A549 (cell line): ENCODE measurements at regions not wholly inside any gene's neighbourhood (a gene's known extent, or its start where the extent isn't known, plus 50 kb on each side); places are given as distances from the start of the nearest gene placed in this dataset.

ENCODE experiments used
- ATAC-seq, 2 experiments: fragments of 200-7000 bp in 1 of 2; fragments of >200 bp in 1 of 2; cut with Nextera tagmentation in 1 of 2; cut with Tn5 transposase in 1 of 2; 3 replicates each; pipeline versions ENCODE4 v1.8.0 to v1.9.1; 2018 to 2020; ENCODE audit warnings: mild to moderate bottlenecking in 1 of 2, moderate library complexity in 1 of 2
- CTCF ChIA-PET: fragments of 300-600 bp; sonication (Branson Sonifier 250); formaldehyde crosslinking; extraction: SDS; loops from one replicate; lab custom pipeline; 2021; ENCODE audit warnings: antibody characterized with exemption, inconsistent platforms; lab: Yijun Ruan, JAX
- POLR2A ChIA-PET: fragments of 350-600 bp; formaldehyde crosslinking; extraction: SDS; loops from one replicate; lab custom pipeline; 2021; ENCODE audit warnings: antibody characterized with exemption, inconsistent platforms; lab: Yijun Ruan, JAX
- DNase-seq, 2 experiments: peaks; one replicate each; pipeline versions ENCODE4 v3.0.0 to v3.0.0-alpha.2; 2011 to 2016; ENCODE audit warnings: low read depth in 1 of 2, low spot score in 1 of 2
- FAIRE-seq: peaks from 2 replicates; lab custom pipeline; 2011; peaks lifted over from hg19 to GRCh38; lab: Jason Lieb, UNC
- H3K27ac ChIP-seq, 2 experiments: fragments of >200 bp; sonication (Bioruptor Twin); formaldehyde crosslinking; 3 replicates each; pipeline ENCODE4 v1.5.1; 2016 to 2017
- H3K4me1 ChIP-seq: fragments of >200 bp; sonication (Bioruptor Twin); formaldehyde crosslinking; 3 replicates; pipeline ENCODE4 v1.6.1; 2016
- H3K4me2 ChIP-seq: fragments of >200 bp; sonication (Bioruptor Twin); formaldehyde crosslinking; 3 replicates; pipeline ENCODE4 v1.6.1; 2016
- H3K4me3 ChIP-seq: fragments of >200 bp; sonication (Bioruptor Twin); formaldehyde crosslinking; 3 replicates; pipeline ENCODE4 v1.5.1; 2016
- H3K9me3 ChIP-seq: fragments of >200 bp; sonication (Bioruptor Twin); formaldehyde crosslinking; 3 replicates; pipeline ENCODE4 v1.6.1; 2016
- ATOH8 ChIP-seq: fragments of 250-450 bp; sonication (Bioruptor Pico); IDR thresholded peaks from 2 replicates; pipeline ENCODE4 v1.5.0; 2020; ENCODE audit warnings: low read depth, mild to moderate bottlenecking, moderate library complexity
- BHLHE40 ChIP-seq: IDR thresholded peaks from 2 replicates; pipeline ENCODE4 v1.6.1; 2012; ENCODE audit warnings: low read depth, low read length, inconsistent platforms
- CBX8 ChIP-seq: fragments of 200-600 bp; sonication (generic); IDR thresholded peaks from 2 replicates; pipeline ENCODE4 v1.6.1; 2016
- CEBPB ChIP-seq, 2 experiments: fragments of >200 bp in 1 of 2; sonication (Bioruptor Twin) in 1 of 2; formaldehyde crosslinking in 1 of 2; IDR thresholded peaks; 2 replicates each; pipeline ENCODE4 v1.6.1; 2012 to 2016
- CHD2 ChIP-seq: fragments of 150-350 bp; IDR thresholded peaks from 2 replicates; pipeline ENCODE4 v1.6.1; 2014; ENCODE audit warnings: low read length; ENCODE audit not compliant: partially characterized antibody
- CHD4 ChIP-seq: fragments of 200-600 bp; sonication (generic); IDR thresholded peaks from 2 replicates; pipeline ENCODE4 v1.6.1; 2016; ENCODE audit warnings: antibody characterized with exemption, mild to moderate bottlenecking, borderline replicate concordance
- EHMT2 ChIP-seq: fragments of 200-600 bp; sonication (generic); IDR thresholded peaks from 2 replicates; pipeline ENCODE4 v1.6.1; 2016; ENCODE audit warnings: antibody characterized with exemption, low read depth, mild to moderate bottlenecking, moderate library complexity
- EP300 ChIP-seq, 2 experiments: fragments of >200 bp; sonication (Bioruptor Twin); formaldehyde crosslinking; IDR thresholded peaks; 2 replicates in 1 of 2; 3 replicates in 1 of 2; pipeline ENCODE4 v1.6.1; 2016 to 2017
- ESRRA ChIP-seq: fragments of 150-350 bp; IDR thresholded peaks from 2 replicates; pipeline ENCODE4 v1.6.1; 2014; ENCODE audit warnings: mild to moderate bottlenecking, low read length, borderline replicate concordance
- FOSB ChIP-seq: fragments of 250-450 bp; sonication (Bioruptor Pico); IDR thresholded peaks from 2 replicates; pipeline ENCODE4 v1.5.0; 2020; ENCODE audit warnings: mild to moderate bottlenecking, moderate library complexity
- FOXS1 ChIP-seq: fragments of 250-450 bp; sonication (Bioruptor Pico); IDR thresholded peaks from 2 replicates; pipeline ENCODE4 v1.5.0; 2020; ENCODE audit warnings: mild to moderate bottlenecking, moderate library complexity
- GATA3 ChIP-seq: IDR thresholded peaks from 2 replicates; pipeline ENCODE4 v1.6.1; 2012; ENCODE audit warnings: borderline replicate concordance
- HDAC2 ChIP-seq: fragments of 200-600 bp; sonication (generic); IDR thresholded peaks from 2 replicates; pipeline ENCODE4 v1.6.1; 2016
- HES2 ChIP-seq: fragments of >200 bp; sonication (Bioruptor Twin); formaldehyde crosslinking; IDR thresholded peaks from 2 replicates; pipeline ENCODE4 v1.6.1; 2016
- HEYL ChIP-seq: fragments of 250-450 bp; sonication (Bioruptor Pico); IDR thresholded peaks from 2 replicates; pipeline ENCODE4 v1.8.0; 2021; ENCODE audit warnings: mild to moderate bottlenecking, moderate library complexity
- HOXA7 ChIP-seq: fragments of 250-450 bp; sonication (Bioruptor Pico); IDR thresholded peaks from 2 replicates; pipeline ENCODE4 v1.5.0; 2020; ENCODE audit warnings: mild to moderate bottlenecking, moderate library complexity
- HOXB13 ChIP-seq: fragments of 250-450 bp; sonication (Bioruptor Pico); IDR thresholded peaks from 2 replicates; pipeline ENCODE4 v1.5.0; 2020; ENCODE audit warnings: low read depth, mild to moderate bottlenecking, moderate library complexity
- KDM1A ChIP-seq: fragments of 200-600 bp; sonication (generic); IDR thresholded peaks from 2 replicates; pipeline ENCODE4 v1.6.1; 2016; ENCODE audit warnings: low read depth, mild to moderate bottlenecking
- MAX ChIP-seq: IDR thresholded peaks from 2 replicates; pipeline ENCODE4 v1.6.1; 2012
- MAZ ChIP-seq: fragments of 150-350 bp; IDR thresholded peaks from 2 replicates; pipeline ENCODE4 v1.6.1; 2014; ENCODE audit warnings: antibody characterized with exemption, low read depth, low read length, borderline replicate concordance
- MYC ChIP-seq: IDR thresholded peaks from 2 replicates; pipeline ENCODE4 v1.6.1; 2012; ENCODE audit warnings: mild to moderate bottlenecking, inconsistent platforms, low read length, improper control_type of control experiment, borderline replicate concordance
- NR3C1 ChIP-seq: fragments of >200 bp; sonication (Bioruptor Twin); formaldehyde crosslinking; IDR thresholded peaks from 3 replicates; pipeline ENCODE4 v1.6.1; 2017
- PBX3 ChIP-seq: IDR thresholded peaks from 2 replicates; pipeline ENCODE4 v1.6.1; 2012
- POLR2AphosphoS2 ChIP-seq: conservative IDR thresholded peaks from 2 replicates; pipeline ENCODE4 v1.6.1; 2012; ENCODE audit warnings: low read length, improper control_type of control experiment, inconsistent platforms
- RCOR1 ChIP-seq: fragments of 150-350 bp; IDR thresholded peaks from 2 replicates; pipeline ENCODE4 v1.6.1; 2014; ENCODE audit warnings: antibody characterized with exemption, low read length, low read depth
- RNF2 ChIP-seq: fragments of 200-600 bp; sonication (generic); IDR thresholded peaks from 2 replicates; pipeline ENCODE4 v1.6.1; 2016; ENCODE audit warnings: low read depth, mild to moderate bottlenecking, antibody characterized with exemption, moderate library complexity, borderline replicate concordance
- SMC3 ChIP-seq: fragments of >200 bp; sonication (Bioruptor Twin); formaldehyde crosslinking; IDR thresholded peaks from 3 replicates; pipeline ENCODE4 v1.6.1; 2018; ENCODE audit warnings: inconsistent platforms
- TFCP2L1 ChIP-seq: fragments of 250-450 bp; sonication (Bioruptor Pico); IDR thresholded peaks from 2 replicates; pipeline ENCODE4 v1.5.0; 2021; ENCODE audit warnings: mild to moderate bottlenecking
- ZFP36 ChIP-seq: fragments of 450-650 bp; IDR thresholded peaks from 2 replicates; pipeline ENCODE4 v1.6.1; 2014; ENCODE audit warnings: borderline replicate concordance; ENCODE audit not compliant: partially characterized antibody
- ZSCAN20 ChIP-seq: fragments of 250-450 bp; sonication (Bioruptor Pico); IDR thresholded peaks from 2 replicates; pipeline ENCODE4 v1.8.0; 2022; ENCODE audit warnings: mild to moderate bottlenecking, moderate library complexity
- WGBS: methylation state at CpG from one replicate; pipeline ENCODE4 v1.1.6; 2017; ENCODE audit errors: missing lambda C conversion rate; 5-methylcytosine and 5-hydroxymethylcytosine counted together

- ChIA-PET CTCF (interaction anchor here (1.6 kb wide), 1 partner anchor 28 kb away, joined by 4 read pairs; no protein-coding TSS in a partner anchor), POLR2A (no interaction called here)
- FAIRE-seq (no peak), DNase-seq (no peak), ATAC-seq (no peak)
- no peaks in the 10 kb centered on the region for H3K4me1 ChIP-seq
- H3K4me3 ChIP-seq = no peak overlapping the region
- no peaks in the 10 kb centered on the region for H3K9me3 ChIP-seq
- TF ChIP-seq CBX8 (no peak), EHMT2 (no peak), RCOR1 (no peak), MAX (no peak), FOSB (CRISPR knock-in tag) (no peak)
- no peak overlapping the region for H3K4me2 ChIP-seq
- 50% methylated on average over 10 of the region's 12 CpGs for WGBS
- no peak overlapping the region for H3K27ac ChIP-seq
Observed at GRCh38 chr6:939526-940252, 246.8 kb upstream of the EXOC2 start.

DNA sequence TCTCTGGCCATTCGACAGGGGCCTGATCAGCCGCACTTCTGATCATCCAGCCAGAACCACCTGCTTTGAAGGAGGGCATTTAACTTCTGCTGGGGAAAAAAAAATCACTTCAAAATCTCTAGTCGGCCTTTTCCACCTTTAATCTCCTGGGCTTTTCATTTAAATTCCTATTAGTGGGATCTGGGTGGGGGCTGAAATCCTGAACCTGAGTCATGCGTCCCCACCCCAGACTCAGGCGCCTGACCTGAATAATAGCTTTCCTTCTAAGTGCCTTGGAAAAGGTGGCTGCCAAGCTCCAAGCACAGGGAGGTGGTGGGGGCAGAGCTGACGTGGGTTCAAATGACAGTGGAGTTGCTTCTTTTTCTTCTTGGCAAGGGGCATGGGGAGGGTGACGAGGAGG lies 246.0 kb upstream of the EXOC2 start:
- ATAC-seq = no peak
- H3K4me1 ChIP-seq = no peaks in the 10 kb centered on the region

GRCh38 chr6:938271-938905 lies 245.4 kb upstream of the EXOC2 start:
- no peaks in the 10 kb centered on the region for H3K4me1 ChIP-seq
- DNase-seq (no peak), ATAC-seq (no peak), FAIRE-seq (no peak)
- H3K4me2 ChIP-seq = no peak overlapping the region
- H3K9me3 ChIP-seq = no peaks in the 10 kb centered on the region
- TF ChIP-seq PBX3 = no peak
- no peak for TF ChIP-seq HDAC2
- no peak for TF ChIP-seq HOXA7 (CRISPR knock-in tag)
- POLR2A ChIA-PET = no interaction called here
- H3K27ac ChIP-seq = no peak overlapping the region
- no peak overlapping the region for H3K4me3 ChIP-seq
- CTCF ChIA-PET = no interaction called here
- 45% methylated on average over 13 of the region's 16 CpGs for WGBS

More for the DNA sequence above, 246.0 kb upstream of the EXOC2 start:
- 60% methylated on average over 7 of the region's 7 CpGs for WGBS
- H3K4me2 ChIP-seq = no peak overlapping the region
- ChIA-PET POLR2A (no interaction called here), CTCF (no interaction called here)
- FAIRE-seq (no peak), DNase-seq (no peak)
- no peaks in the 10 kb centered on the region for H3K9me3 ChIP-seq
- H3K27ac ChIP-seq = no peak overlapping the region
- TF ChIP-seq FOXS1 (CRISPR knock-in tag) (no peak), POLR2AphosphoS2 (no peak), TFCP2L1 (CRISPR knock-in tag) (no peak), GATA3 (no peak), MAZ (no peak), ATOH8 (CRISPR knock-in tag) (no peak), SMC3 (no peak), CHD4 (no peak), FOSB (CRISPR knock-in tag) (no peak), ZSCAN20 (no peak)
- no peak overlapping the region for H3K4me3 ChIP-seq

DNA sequence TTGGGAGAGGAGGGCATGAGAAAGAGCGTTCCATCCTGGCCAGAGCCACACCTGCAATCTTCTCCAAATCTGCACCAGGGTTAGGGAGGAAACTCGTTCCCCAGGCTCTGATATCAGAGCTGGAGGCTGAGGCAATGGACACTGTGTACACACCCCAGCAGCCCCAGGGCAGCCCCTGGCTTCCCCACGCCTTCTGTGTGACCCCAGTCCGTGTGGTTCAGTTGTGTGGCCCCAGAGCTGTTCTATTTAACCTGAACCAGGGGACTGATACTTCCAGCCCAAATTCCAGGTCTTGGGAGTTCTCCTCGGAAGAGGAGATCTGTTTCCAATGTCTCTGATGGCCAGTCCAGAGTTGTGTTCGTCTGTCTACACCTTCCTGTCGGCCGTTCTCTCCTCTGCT lies 242.6 kb upstream of the EXOC2 start:
- WGBS = 5% methylated on average over 8 of the region's 8 CpGs
- DNase-seq = no peak
- H3K27ac ChIP-seq = no peak overlapping the region
- no peaks in the 10 kb centered on the region for H3K4me1 ChIP-seq
- no peak for FAIRE-seq
- H3K4me2 ChIP-seq = no peak overlapping the region
- no peaks in the 10 kb centered on the region for H3K9me3 ChIP-seq
- ChIA-PET POLR2A (no interaction called here), CTCF (interaction anchor here (1.6 kb wide), 1 partner anchor 13 kb away, joined by 4 read pairs; no protein-coding TSS in a partner anchor)
- no peak overlapping the region for H3K4me3 ChIP-seq
- ATAC-seq = no peak
- TF ChIP-seq ESRRA (no peak), HEYL (CRISPR knock-in tag) (no peak), CHD2 (no peak), HOXB13 (no peak), MAZ (no peak), ZFP36 (no peak), EP300 (IDR thresholded peaks at IDR 0.05) (no peak), MYC (no peak), FOSB (CRISPR knock-in tag) (no peak), HES2 (no peak), BHLHE40 (no peak), NR3C1 (no peak), CEBPB (IDR thresholded peaks at IDR 0.05) (no peak), EHMT2 (no peak), RNF2 (no peak), MAX (no peak), KDM1A (no peak)
